ENCODE measurements at regions not wholly inside any gene's neighbourhood (a gene's known extent, or its start where the extent isn't known, plus 50 kb on each side); places are given as distances from the start of the nearest gene placed in this dataset.

DNA sequence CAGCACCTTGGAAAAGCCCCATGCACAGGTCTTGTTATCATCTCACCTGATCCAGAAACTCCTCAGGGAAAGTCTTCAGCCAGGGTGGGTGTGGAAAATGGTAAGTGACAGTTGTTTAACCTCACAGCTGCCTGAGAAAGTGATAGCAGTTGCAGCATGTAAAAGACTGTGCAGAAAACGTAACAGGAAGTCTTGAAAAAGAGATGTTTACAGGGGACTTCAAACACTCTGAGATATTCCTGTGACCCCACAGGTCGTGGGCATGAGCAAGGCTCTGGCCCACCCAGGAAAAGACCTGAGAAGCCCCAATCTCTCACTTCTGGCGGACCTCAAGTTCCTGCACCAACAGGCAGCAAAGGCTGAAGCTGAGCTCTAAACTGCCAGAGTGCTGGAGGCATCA lies 826.9 kb downstream of the UQCRFS1 start:
- DNase-seq (ENCODE audit: low read depth), result no peak

DNA sequence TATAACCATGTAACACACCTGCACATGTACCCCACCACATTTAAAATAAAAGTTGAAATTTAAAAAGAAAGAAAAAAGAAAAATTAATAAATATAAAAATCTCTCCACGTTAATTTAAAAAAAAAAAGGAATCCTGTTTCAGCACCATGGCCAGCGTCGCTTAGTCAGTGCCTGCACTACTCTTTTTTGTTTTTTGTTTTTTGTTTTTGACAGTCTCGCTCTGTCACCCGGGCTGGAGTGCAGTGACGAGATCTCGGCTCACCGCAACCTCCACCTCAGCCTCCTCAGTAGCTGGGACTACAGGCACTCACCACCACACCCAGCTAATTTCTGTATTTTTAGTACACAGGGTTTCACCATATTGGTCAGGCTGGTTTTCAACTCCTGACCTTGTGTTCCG lies 835.9 kb downstream of the UQCRFS1 start:
- TF ChIP-seq, protein P1, sequence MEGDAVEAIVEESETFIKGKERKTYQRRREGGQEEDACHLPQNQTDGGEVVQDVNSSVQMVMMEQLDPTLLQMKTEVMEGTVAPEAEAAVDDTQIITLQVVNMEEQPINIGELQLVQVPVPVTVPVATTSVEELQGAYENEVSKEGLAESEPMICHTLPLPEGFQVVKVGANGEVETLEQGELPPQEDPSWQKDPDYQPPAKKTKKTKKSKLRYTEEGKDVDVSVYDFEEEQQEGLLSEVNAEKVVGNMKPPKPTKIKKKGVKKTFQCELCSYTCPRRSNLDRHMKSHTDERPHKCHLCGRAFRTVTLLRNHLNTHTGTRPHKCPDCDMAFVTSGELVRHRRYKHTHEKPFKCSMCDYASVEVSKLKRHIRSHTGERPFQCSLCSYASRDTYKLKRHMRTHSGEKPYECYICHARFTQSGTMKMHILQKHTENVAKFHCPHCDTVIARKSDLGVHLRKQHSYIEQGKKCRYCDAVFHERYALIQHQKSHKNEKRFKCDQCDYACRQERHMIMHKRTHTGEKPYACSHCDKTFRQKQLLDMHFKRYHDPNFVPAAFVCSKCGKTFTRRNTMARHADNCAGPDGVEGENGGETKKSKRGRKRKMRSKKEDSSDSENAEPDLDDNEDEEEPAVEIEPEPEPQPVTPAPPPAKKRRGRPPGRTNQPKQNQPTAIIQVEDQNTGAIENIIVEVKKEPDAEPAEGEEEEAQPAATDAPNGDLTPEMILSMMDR (IDR thresholded peaks at IDR 0.05; ENCODE audit: insufficient read depth, low read depth, low read length, missing control alignments), result no peak
- DNase-seq (ENCODE audit: low read depth), result no peak
- no peak overlapping the region for H3K4me3 ChIP-seq (ENCODE audit: low read length)

More for the DNA sequence above, 826.9 kb downstream of the UQCRFS1 start:
- no peak overlapping the region for H3K4me3 ChIP-seq (ENCODE audit: low read length)
- TF ChIP-seq, protein P1 (IDR thresholded peaks at IDR 0.05; ENCODE audit: insufficient read depth, low read depth, low read length, missing control alignments), result no peak

DNA sequence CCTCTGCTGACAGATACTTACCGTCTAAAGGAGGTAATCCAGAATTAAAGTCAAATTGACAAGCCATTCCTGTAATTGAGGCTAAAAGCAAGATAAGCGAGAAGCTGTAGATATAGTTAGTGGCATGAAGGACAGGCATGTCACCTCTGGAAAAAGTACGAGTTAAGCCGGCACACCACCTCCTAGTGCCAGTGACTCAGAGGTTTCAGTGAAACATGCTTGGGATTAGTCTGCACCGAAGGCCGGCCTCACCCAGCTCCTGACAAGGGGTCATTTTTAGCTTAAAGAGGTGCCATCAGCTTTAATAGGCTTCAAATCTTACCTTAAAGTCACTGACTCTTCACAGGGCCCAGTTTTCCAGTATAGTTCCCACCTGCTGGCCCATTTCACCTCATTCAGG lies 838.0 kb downstream of the UQCRFS1 start:
- H3K4me3 ChIP-seq (ENCODE audit: low read length), result no peak overlapping the region
- TF ChIP-seq, protein P1 (IDR thresholded peaks at IDR 0.05; ENCODE audit: insufficient read depth, low read depth, low read length, missing control alignments), result no peak
- no peak for DNase-seq (ENCODE audit: low read depth)

DNA sequence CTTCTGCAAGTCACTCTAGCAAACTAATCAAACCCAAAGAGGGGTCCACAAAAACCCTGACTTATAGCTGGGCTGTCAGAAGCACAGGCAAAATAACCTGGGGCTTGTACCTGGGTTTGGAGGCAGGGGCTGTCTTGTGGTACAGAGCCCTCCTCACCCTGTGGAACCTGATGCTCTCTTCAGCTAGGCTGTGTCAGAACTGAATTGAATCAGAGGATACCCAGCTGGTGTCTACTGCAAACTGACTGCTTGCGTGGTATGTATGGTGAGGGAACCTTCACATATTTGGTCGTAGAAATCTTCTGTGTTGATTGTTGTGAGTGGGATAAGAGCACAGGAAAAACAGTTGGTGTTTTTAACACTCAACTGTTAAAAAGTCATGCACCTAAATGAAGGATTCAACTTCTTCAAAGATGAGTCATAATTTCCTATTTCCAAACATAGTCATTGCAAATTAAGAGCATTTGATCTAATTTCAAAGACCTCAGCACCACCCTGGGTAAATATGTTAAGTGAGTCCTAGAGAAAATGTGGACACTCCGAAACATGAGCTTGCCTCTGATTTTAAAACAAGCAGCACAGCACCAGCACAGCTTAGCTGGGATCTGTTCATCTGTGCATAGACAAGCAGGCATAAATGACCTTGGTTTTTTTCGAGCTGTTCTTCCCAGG lies 840.2 kb downstream of the UQCRFS1 start:
- DNase-seq (ENCODE audit: low read depth), result no peak
- TF ChIP-seq, protein P1 (IDR thresholded peaks at IDR 0.05; ENCODE audit: insufficient read depth, low read depth, low read length, missing control alignments), result no peak
- no peak overlapping the region for H3K4me3 ChIP-seq (ENCODE audit: low read length)

DNA sequence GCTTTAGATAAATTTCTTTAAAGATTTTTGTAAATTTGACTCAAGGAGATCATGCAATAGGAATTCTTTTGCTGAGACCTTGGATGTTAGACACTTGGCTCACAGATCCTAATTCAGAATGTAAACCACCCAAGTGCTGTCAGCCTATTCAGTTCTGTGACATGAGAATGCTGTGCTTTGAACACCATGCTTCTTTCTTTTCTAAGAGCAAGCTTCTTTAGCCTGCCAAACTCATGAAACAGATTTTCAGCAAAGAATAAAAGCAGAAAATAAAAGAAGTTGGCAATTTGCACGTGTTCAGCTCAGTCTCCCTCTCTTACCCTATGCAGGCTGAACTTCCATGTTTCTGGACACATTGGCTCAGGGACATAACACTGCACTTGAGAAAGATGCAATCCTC lies 845.8 kb downstream of the UQCRFS1 start:
- TF ChIP-seq, protein P1 (IDR thresholded peaks at IDR 0.05; ENCODE audit: insufficient read depth, low read depth, low read length, missing control alignments), result no peak
- no peak overlapping the region for H3K4me3 ChIP-seq (ENCODE audit: low read length)
- no peak for DNase-seq (ENCODE audit: low read depth)

DNA sequence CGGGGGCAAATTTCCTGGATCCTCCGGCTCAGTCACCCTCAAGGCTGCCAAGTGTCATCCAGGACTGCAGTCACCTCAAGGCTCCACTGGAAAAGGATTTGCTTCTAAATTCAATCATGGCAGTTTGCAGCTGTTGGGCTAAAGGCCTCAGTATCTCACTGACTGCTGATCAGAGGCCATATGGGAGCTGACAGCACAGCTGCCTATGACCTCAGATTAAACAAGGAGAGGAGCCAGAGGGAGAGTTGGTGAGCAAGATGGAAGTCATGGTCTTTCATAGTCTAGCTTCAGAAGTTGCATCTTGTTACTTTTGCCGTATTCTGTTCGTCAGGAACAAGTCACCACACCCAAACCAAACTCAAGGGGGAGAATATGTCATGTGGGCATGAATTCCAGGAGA lies 849.7 kb downstream of the UQCRFS1 start:
- TF ChIP-seq, protein P1 (IDR thresholded peaks at IDR 0.05; ENCODE audit: insufficient read depth, low read depth, low read length, missing control alignments), result no peak
- no peak for DNase-seq (ENCODE audit: low read depth)
- no peak overlapping the region for H3K4me3 ChIP-seq (ENCODE audit: low read length)

Measured in epithelial cell of esophagus (primary cell).